AG09319 (cell line): ENCODE measurements at regions not wholly inside any gene's neighbourhood (a gene's known extent, or its start where the extent isn't known, plus 50 kb on each side); places are given as distances from the start of the nearest gene placed in this dataset.

Experiments
- DNase-seq: peaks from one replicate; pipeline ENCODE4 v3.0.0-alpha.2; 2010; ENCODE audit warnings: low read depth; ENCODE audit errors: extremely low read depth
- CTCF ChIP-seq: IDR thresholded peaks from 2 replicates; pipeline ENCODE4 v1.5.1; 2011; ENCODE audit warnings: low read depth, mild to moderate bottlenecking, inconsistent platforms, low read length, moderate library complexity

- no peak for TF ChIP-seq CTCF
- DNase-seq, result no peak
Measured at GRCh38 chr11:70868341-70868885, 384.0 kb downstream of the SHANK2 start.

DNA sequence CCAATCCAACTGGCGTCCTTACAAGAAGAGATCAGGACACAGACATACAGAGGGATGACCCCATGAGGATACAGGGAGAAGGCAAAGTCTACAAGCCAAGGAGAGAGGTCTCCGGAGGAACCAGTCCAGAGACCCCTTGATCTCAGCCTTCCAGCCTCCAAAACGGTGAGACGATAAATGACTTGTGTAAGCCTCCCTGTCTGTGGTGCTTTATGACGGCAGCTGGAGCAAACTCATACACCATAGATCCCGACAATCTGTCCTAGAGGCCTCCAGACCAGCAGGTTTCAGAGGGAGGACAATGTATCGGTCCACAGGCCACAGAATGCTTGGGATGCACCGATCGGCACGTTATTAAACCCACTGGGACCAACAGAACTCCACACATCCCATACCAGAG lies 383.3 kb downstream of the SHANK2 start:
- no peak for DNase-seq
- TF ChIP-seq CTCF, result no peak

GRCh38 chr11:70871881-70872280 lies 380.5 kb downstream of the SHANK2 start:
- no peak for DNase-seq
- no peak for TF ChIP-seq CTCF

GRCh38 chr11:70872299-70872698 lies 380.1 kb downstream of the SHANK2 start:
- no peak for DNase-seq
- no peak for TF ChIP-seq CTCF

- no peak for DNase-seq
- no peak for TF ChIP-seq CTCF
Measured at GRCh38 chr11:70872955-70873735, 379.2 kb downstream of the SHANK2 start.

GRCh38 chr11:70873736-70874412 lies 378.5 kb downstream of the SHANK2 start:
- DNase-seq, result no peak
- TF ChIP-seq CTCF, result no peak

DNA sequence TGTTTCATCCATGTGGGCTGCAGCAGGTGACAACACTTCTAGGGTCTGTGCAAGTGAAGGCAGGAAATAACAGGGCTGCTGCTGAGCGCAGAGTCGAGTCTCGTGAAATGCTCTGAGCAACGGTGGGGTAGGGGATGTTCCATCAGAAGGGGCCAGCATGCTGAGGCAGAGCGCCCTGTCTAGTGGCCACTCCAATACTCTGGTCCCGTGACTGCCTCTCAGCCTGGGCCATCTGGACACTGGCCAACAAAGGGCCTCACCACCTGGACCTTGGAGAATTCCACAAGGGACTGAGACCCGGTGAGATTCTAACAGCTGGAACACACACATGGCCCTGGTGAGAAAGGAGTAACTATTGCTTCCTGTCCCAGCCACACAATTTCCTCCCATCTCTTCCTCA lies 375.7 kb downstream of the SHANK2 start:
- DNase-seq, result no peak

More for the DNA sequence above, 375.7 kb downstream of the SHANK2 start:
- no peak for TF ChIP-seq CTCF
